Common myeloid progenitor, CD34-positive (primary cell): ENCODE measurements at regions not wholly inside any gene's neighbourhood (a gene's known extent, or its start where the extent isn't known, plus 50 kb on each side); places are given as distances from the start of the nearest gene placed in this dataset.

ENCODE experiments used
- CTCF ChIA-PET: fragments of 350-600 bp; sonication (Branson Sonifier 250); formaldehyde crosslinking; loops from one replicate; lab custom pipeline; 2021; ENCODE audit warnings: antibody characterized with exemption; lab: Charles Lee
- POLR2A ChIA-PET: fragments of 350-600 bp; sonication (Branson Sonifier 250); formaldehyde crosslinking; loops from one replicate; lab custom pipeline; 2021; ENCODE audit warnings: antibody characterized with exemption; lab: Charles Lee
- DNase-seq, 3 donors: peaks; one replicate each; pipeline versions ENCODE4 v3.0.0 to v3.0.0-alpha.2; 2013
- H3K27ac ChIP-seq, 2 experiments: 1 replicate in 1 of 2; 2 replicates in 1 of 2; pipeline ENCODE4 v1.7.0; 2013; ENCODE audit warnings: inconsistent platforms in 2 of 2, low read length in 2 of 2, mild to moderate bottlenecking in 2 of 2, low read depth in 1 of 2, moderate library complexity in 1 of 2; ENCODE audit not compliant: severe bottlenecking in 2 of 2, insufficient read depth in 1 of 2, poor library complexity in 1 of 2
- H3K27me3 ChIP-seq, 5 experiments: replicated peaks in 2 of 5; 1 replicate in 3 of 5; 2 replicates in 2 of 5; pipeline versions ENCODE4 v1.6.1 to v1.7.0; 2013; ENCODE audit warnings: low read length in 4 of 5, mild to moderate bottlenecking in 2 of 5, moderate library complexity in 2 of 5, inconsistent platforms in 1 of 5; ENCODE audit not compliant: insufficient read depth in 5 of 5, control insufficient read depth in 4 of 5
- H3K36me3 ChIP-seq, 4 experiments: 1 replicate in 2 of 4; 2 replicates in 2 of 4; pipeline versions ENCODE4 v1.6.1 to v1.7.0; 2013; ENCODE audit warnings: low read length in 3 of 4, control low read depth in 1 of 4, mild to moderate bottlenecking in 1 of 4; ENCODE audit not compliant: control insufficient read depth in 4 of 4, insufficient read depth in 4 of 4
- H3K4me1 ChIP-seq, 4 experiments: 1 replicate in 3 of 4; 2 replicates in 1 of 4; pipeline versions ENCODE4 v1.6.1 to v1.7.1; 2013; ENCODE audit warnings: low read length in 3 of 4, mild to moderate bottlenecking in 3 of 4, control low read depth in 1 of 4, inconsistent platforms in 1 of 4, moderate library complexity in 1 of 4; ENCODE audit not compliant: control insufficient read depth in 4 of 4, insufficient read depth in 4 of 4; ENCODE audit errors: control extremely low read depth in 1 of 4
- H3K4me3 ChIP-seq, 7 experiments: 1 replicate in 4 of 7; 2 replicates in 3 of 7; pipeline versions ENCODE4 v1.5.1 to v1.7.0; 2013; ENCODE audit warnings: mild to moderate bottlenecking in 7 of 7, low read length in 6 of 7, moderate library complexity in 6 of 7, inconsistent platforms in 2 of 7, low read depth in 2 of 7, control low read depth in 1 of 7; ENCODE audit not compliant: insufficient read depth in 4 of 7, control insufficient read depth in 1 of 7; ENCODE audit errors: extremely low read depth in 1 of 7
- H3K9me3 ChIP-seq, 5 experiments: 1 replicate in 4 of 5; 2 replicates in 1 of 5; pipeline versions ENCODE4 v1.6.1 to v1.7.1; 2013; ENCODE audit warnings: low read length in 4 of 5, mild to moderate bottlenecking in 2 of 5, inconsistent platforms in 1 of 5, low read depth in 1 of 5, moderate library complexity in 1 of 5; ENCODE audit not compliant: control insufficient read depth in 4 of 5, insufficient read depth in 2 of 5; ENCODE audit errors: control extremely low read depth in 1 of 5
- WGBS: methylation state at CpG from one replicate; pipeline ENCODE4 v1.1.5; 2013; ENCODE audit not compliant: insufficient coverage; 5-methylcytosine and 5-hydroxymethylcytosine counted together

GRCh38 chr3:3615533-3615932 is 183.7 kb upstream of the LRRN1 start:
- Histone ChIP-seq H3K36me3 (no peaks in the 10 kb centered on the region), H3K27me3 (peaks cover 0 to 6% (median 0%) of the 10 kb centered on the region in 5 experiments), H3K27ac (no peak overlapping the region), H3K9me3 (no peaks in the 10 kb centered on the region), H3K4me3 (no peak overlapping the region), H3K4me1 (peaks cover 0 to 3% (median 0%) of the 10 kb centered on the region in 4 experiments)
- CTCF ChIA-PET, result no interaction called here
- POLR2A ChIA-PET, result no interaction called here
- 97% methylated on average over 3 of the region's 3 CpGs for WGBS
- DNase-seq, result no peak

GRCh38 chr3:3610581-3611298 is 188.5 kb upstream of the LRRN1 start:
- Histone ChIP-seq H3K4me1 (no peaks in the 10 kb centered on the region), H3K9me3 (peaks cover 0 to 3% (median 0%) of the 10 kb centered on the region in 5 experiments), H3K4me3 (no peak overlapping the region), H3K27me3 (peaks cover 0 to under 1% (median 0%) of the 10 kb centered on the region in 5 experiments), H3K27ac (no peak overlapping the region), H3K36me3 (no peaks in the 10 kb centered on the region)
- DNase-seq, result no peak
- ChIA-PET POLR2A (no interaction called here), CTCF (interaction anchor here (1.3 kb wide), 2 partner anchors 21 to 410 kb away, joined by 4 read pairs; no protein-coding TSS in a partner anchor)
- WGBS, result no CpG with 5 or more reads among the region's 4 CpGs

- CTCF ChIA-PET, result interaction anchor here (0.7 kb wide), 1 partner anchor 16 kb away, joined by 3 read pairs; no protein-coding TSS in a partner anchor
- H3K27ac ChIP-seq, result no peak overlapping the region
- no peaks in the 10 kb centered on the region for H3K27me3 ChIP-seq
- no peaks in the 10 kb centered on the region for H3K36me3 ChIP-seq
- H3K4me3 ChIP-seq, result no peak overlapping the region
- 96% methylated on average over 3 of the region's 4 CpGs for WGBS
- no peak for DNase-seq
- H3K4me1 ChIP-seq, result no peaks in the 10 kb centered on the region
- POLR2A ChIA-PET, result no interaction called here
- H3K9me3 ChIP-seq, result peaks cover 0 to 3% (median 0%) of the 10 kb centered on the region in 5 experiments
Observed at GRCh38 chr3:3606321-3606720, 192.9 kb upstream of the LRRN1 start.

GRCh38 chr3:3605226-3605625 is 194.0 kb upstream of the LRRN1 start:
- Histone ChIP-seq H3K27ac (no peak overlapping the region), H3K27me3 (no peaks in the 10 kb centered on the region), H3K4me1 (no peaks in the 10 kb centered on the region), H3K9me3 (peaks cover 0 to 3% (median 0%) of the 10 kb centered on the region in 5 experiments), H3K36me3 (no peaks in the 10 kb centered on the region), H3K4me3 (no peak overlapping the region)
- ChIA-PET CTCF (no interaction called here), POLR2A (no interaction called here)
- DNase-seq, result no peak
- WGBS, result no CpG with 5 or more reads among the region's 3 CpGs

GRCh38 chr3:3603351-3603750 is 195.9 kb upstream of the LRRN1 start:
- Histone ChIP-seq H3K27ac (no peak overlapping the region), H3K27me3 (no peaks in the 10 kb centered on the region), H3K36me3 (no peaks in the 10 kb centered on the region), H3K4me3 (no peak overlapping the region), H3K4me1 (no peaks in the 10 kb centered on the region), H3K9me3 (no peaks in the 10 kb centered on the region)
- ChIA-PET POLR2A (no interaction called here), CTCF (interaction anchor here (0.7 kb wide), 1 partner anchor 403 kb away, joined by 3 read pairs; no protein-coding TSS in a partner anchor)
- WGBS, result 100% methylated on average over 4 of the region's 4 CpGs
- DNase-seq, result no peak

GRCh38 chr3:3600665-3601340 is 198.4 kb upstream of the LRRN1 start:
- H3K36me3 ChIP-seq, result no peaks in the 10 kb centered on the region
- no peaks in the 10 kb centered on the region for H3K27me3 ChIP-seq
- H3K4me3 ChIP-seq, result no peak overlapping the region
- ChIA-PET CTCF (interaction anchor here (1.3 kb wide), 1 partner anchor 11 kb away, joined by 3 read pairs; no protein-coding TSS in a partner anchor), POLR2A (no interaction called here)
- 100% methylated on average over 3 of the region's 3 CpGs for WGBS
- H3K27ac ChIP-seq, result no peak overlapping the region
- no peak for DNase-seq
- no peaks in the 10 kb centered on the region for H3K4me1 ChIP-seq
- peaks cover 0 to 2% (median 0%) of the 10 kb centered on the region in 5 experiments for H3K9me3 ChIP-seq

- CTCF ChIA-PET, result no interaction called here
- POLR2A ChIA-PET, result no interaction called here
- Histone ChIP-seq H3K27me3 (no peaks in the 10 kb centered on the region), H3K9me3 (peaks cover 0 to 3% (median 3%) of the 10 kb centered on the region in 5 experiments), H3K4me3 (no peak overlapping the region), H3K4me1 (no peaks in the 10 kb centered on the region), H3K36me3 (no peaks in the 10 kb centered on the region), H3K27ac (no peak overlapping the region)
- 100% methylated on average over 2 of the region's 2 CpGs for WGBS
- no peak for DNase-seq
Observed at GRCh38 chr3:3599016-3599415, 200.2 kb upstream of the LRRN1 start.
